ENCODE measurements at regions not wholly inside any gene's neighbourhood (a gene's known extent, or its start where the extent isn't known, plus 50 kb on each side); places are given as distances from the start of the nearest gene placed in this dataset.
A peak's percentile ranks its signal among the peaks of the same experiment; 100 is the strongest.

- in situ Hi-C loops (cut with HindIII; ENCODE audit: low pct_unique_long_range_greater_than_20kb, low sequenced_read_pairs) = no loop called here
- DNase-seq (ENCODE audit: low read depth in 1 of 2, low spot score in 1 of 2) = peak; percentile 27 to 59
- TF ChIP-seq JUND (IDR thresholded peaks at IDR 0.05; ENCODE audit: low read depth) = no peak
Measured at GRCh38 chr1:222105393-222105737, 363.5 kb upstream of the DUSP10 start.

GRCh38 chr1:222104694-222105392, 363.0 kb upstream of the DUSP10 start:
- no peak for TF ChIP-seq JUND (IDR thresholded peaks at IDR 0.05; ENCODE audit: low read depth)
- peak; percentile 18 to 54 for DNase-seq (ENCODE audit: low read depth in 1 of 2, low spot score in 1 of 2)
- in situ Hi-C loops (cut with HindIII; ENCODE audit: low pct_unique_long_range_greater_than_20kb, low sequenced_read_pairs) = no loop called here

- DNase-seq (ENCODE audit: low read depth in 1 of 2, low spot score in 1 of 2) = no peak
- in situ Hi-C loops (cut with HindIII; ENCODE audit: low pct_unique_long_range_greater_than_20kb, low sequenced_read_pairs) = no loop called here
- no peak for TF ChIP-seq JUND (IDR thresholded peaks at IDR 0.05; ENCODE audit: low read depth)
Measured at GRCh38 chr1:222104097-222104496, 362.2 kb upstream of the DUSP10 start.

- TF ChIP-seq JUND (IDR thresholded peaks at IDR 0.05; ENCODE audit: low read depth) = no peak
- in situ Hi-C loops (cut with HindIII; ENCODE audit: low pct_unique_long_range_greater_than_20kb, low sequenced_read_pairs) = no loop called here
Measured at GRCh38 chr1:222099746-222100145, 357.9 kb upstream of the DUSP10 start.

GRCh38 chr1:222098404-222098803, 356.5 kb upstream of the DUSP10 start:
- DNase-seq (ENCODE audit: low read depth in 1 of 2, low spot score in 1 of 2) = no peak
- no peak for TF ChIP-seq JUND (IDR thresholded peaks at IDR 0.05; ENCODE audit: low read depth)
- in situ Hi-C loops (cut with HindIII; ENCODE audit: low pct_unique_long_range_greater_than_20kb, low sequenced_read_pairs) = no loop called here

More at GRCh38 chr1:222099746-222100145, 357.9 kb upstream of the DUSP10 start:
- DNase-seq (ENCODE audit: low read depth in 1 of 2, low spot score in 1 of 2) = no peak

GRCh38 chr1:222097588-222097987, 355.7 kb upstream of the DUSP10 start:
- no peak for TF ChIP-seq JUND (IDR thresholded peaks at IDR 0.05; ENCODE audit: low read depth)
- peak in 1 of 2 experiments; percentile 28 for DNase-seq (ENCODE audit: low read depth in 1 of 2, low spot score in 1 of 2)
- in situ Hi-C loops (cut with HindIII; ENCODE audit: low pct_unique_long_range_greater_than_20kb, low sequenced_read_pairs) = no loop called here

GRCh38 chr1:222096883-222097282, 355.0 kb upstream of the DUSP10 start:
- no peak for DNase-seq (ENCODE audit: low read depth in 1 of 2, low spot score in 1 of 2)
- in situ Hi-C loops (cut with HindIII; ENCODE audit: low pct_unique_long_range_greater_than_20kb, low sequenced_read_pairs) = no loop called here
- no peak for TF ChIP-seq JUND (IDR thresholded peaks at IDR 0.05; ENCODE audit: low read depth)

GRCh38 chr1:222096476-222096772, 354.5 kb upstream of the DUSP10 start:
- no peak for DNase-seq (ENCODE audit: low read depth in 1 of 2, low spot score in 1 of 2)
- in situ Hi-C loops (cut with HindIII; ENCODE audit: low pct_unique_long_range_greater_than_20kb, low sequenced_read_pairs) = no loop called here
- TF ChIP-seq JUND (IDR thresholded peaks at IDR 0.05; ENCODE audit: low read depth) = no peak

- TF ChIP-seq JUND (IDR thresholded peaks at IDR 0.05; ENCODE audit: low read depth) = no peak
- in situ Hi-C loops (cut with HindIII; ENCODE audit: low pct_unique_long_range_greater_than_20kb, low sequenced_read_pairs) = no loop called here
- DNase-seq (ENCODE audit: low read depth in 1 of 2, low spot score in 1 of 2) = peak in 1 of 2 experiments; percentile 48
Measured at GRCh38 chr1:222095606-222096475, 354.0 kb upstream of the DUSP10 start.

GRCh38 chr1:222093518-222093917, 351.6 kb upstream of the DUSP10 start:
- in situ Hi-C loops (cut with HindIII; ENCODE audit: low pct_unique_long_range_greater_than_20kb, low sequenced_read_pairs) = no loop called here
- DNase-seq (ENCODE audit: low read depth in 1 of 2, low spot score in 1 of 2) = no peak
- no peak for TF ChIP-seq JUND (IDR thresholded peaks at IDR 0.05; ENCODE audit: low read depth)

GRCh38 chr1:222090103-222090502, 348.2 kb upstream of the DUSP10 start:
- DNase-seq (ENCODE audit: low read depth in 1 of 2, low spot score in 1 of 2) = no peak
- in situ Hi-C loops (cut with HindIII; ENCODE audit: low pct_unique_long_range_greater_than_20kb, low sequenced_read_pairs) = no loop called here

GRCh38 chr1:222087221-222087920, 345.5 kb upstream of the DUSP10 start:
- no peak for TF ChIP-seq JUND (IDR thresholded peaks at IDR 0.05; ENCODE audit: low read depth)
- DNase-seq (ENCODE audit: low read depth in 1 of 2, low spot score in 1 of 2) = no peak
- in situ Hi-C loops (cut with HindIII; ENCODE audit: low pct_unique_long_range_greater_than_20kb, low sequenced_read_pairs) = no loop called here

More at GRCh38 chr1:222090103-222090502, 348.2 kb upstream of the DUSP10 start:
- TF ChIP-seq JUND (IDR thresholded peaks at IDR 0.05; ENCODE audit: low read depth) = no peak

GRCh38 chr1:222084996-222085395, 343.1 kb upstream of the DUSP10 start:
- in situ Hi-C loops (cut with HindIII; ENCODE audit: low pct_unique_long_range_greater_than_20kb, low sequenced_read_pairs) = no loop called here
- no peak for TF ChIP-seq JUND (IDR thresholded peaks at IDR 0.05; ENCODE audit: low read depth)
- no peak for DNase-seq (ENCODE audit: low read depth in 1 of 2, low spot score in 1 of 2)

Data from T47D (cell line).